NCI-H1105 (cell line): ENCODE measurements at regions not wholly inside any gene's neighbourhood (a gene's known extent, or its start where the extent isn't known, plus 50 kb on each side); places are given as distances from the start of the nearest gene placed in this dataset.
A peak's percentile ranks its signal among the peaks of the same experiment; 100 is the strongest.

ENCODE experiments used
- DNase-seq: peaks from one replicate; lab custom pipeline; 2025; lab: John Stamatoyannopoulos, UW

DNA sequence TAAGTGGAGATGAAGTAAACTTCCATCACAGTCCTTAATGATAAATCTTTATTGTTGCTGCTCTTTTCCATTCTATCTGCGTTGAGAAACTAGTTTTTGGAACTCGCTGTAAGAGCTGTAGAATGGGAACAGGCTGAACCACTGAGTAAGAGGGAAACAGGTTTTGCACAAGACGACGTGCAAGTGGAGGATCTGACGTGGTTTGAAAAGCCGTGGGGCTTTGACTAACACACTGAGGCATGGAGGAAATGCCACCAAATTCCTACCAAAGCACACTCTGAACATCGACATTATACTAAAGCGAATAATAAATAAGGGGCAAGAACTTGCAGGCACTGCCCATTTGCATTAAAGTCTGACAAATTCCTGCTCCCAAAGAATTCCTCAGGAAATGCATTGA lies 160.6 kb downstream of the KLF6 start:
- DNase-seq: no peak

DNA sequence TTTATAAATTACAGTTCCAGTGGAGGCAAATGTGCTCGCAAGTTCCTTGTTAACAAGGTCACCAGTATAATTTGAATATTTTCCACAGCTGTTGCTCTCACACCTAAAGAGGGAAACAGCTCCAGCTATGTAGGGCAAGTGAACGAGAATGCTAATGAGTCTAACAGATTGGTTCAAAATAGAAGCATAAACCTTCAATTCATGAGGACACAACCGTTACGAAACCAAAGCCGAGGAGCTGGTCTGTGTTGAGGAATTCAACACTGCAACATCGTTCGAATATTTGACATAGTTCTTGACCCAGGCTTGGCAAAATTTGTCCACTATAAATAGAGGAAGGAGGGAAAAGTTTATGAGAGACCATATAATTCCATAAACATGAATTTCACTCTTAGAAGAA lies 161.3 kb downstream of the KLF6 start:
- DNase-seq: no peak

GRCh38 chr10:3622845-3623621 lies 162.0 kb downstream of the KLF6 start:
- DNase-seq: no peak

- DNase-seq: no peak
Observed at GRCh38 chr10:3622427-3622826, 162.6 kb downstream of the KLF6 start.

DNA sequence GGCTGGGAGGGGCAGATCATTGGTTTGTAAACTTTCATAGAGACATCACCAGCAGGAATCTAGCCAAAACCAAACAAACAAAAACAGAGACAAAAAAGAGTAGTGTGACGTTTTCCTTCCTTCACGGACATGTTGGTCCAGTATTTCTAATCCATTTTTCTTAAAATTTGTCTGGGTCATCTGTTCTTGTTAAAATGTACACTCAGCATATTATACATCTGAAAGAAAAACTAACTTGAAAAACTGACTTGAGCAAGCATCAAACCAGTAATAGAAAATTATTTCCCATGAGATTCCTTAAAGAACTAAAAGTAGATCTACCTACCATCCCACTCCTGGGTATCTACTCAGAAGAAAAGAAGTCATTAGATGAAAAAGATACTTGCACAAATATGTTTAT lies 164.2 kb downstream of the KLF6 start:
- no peak for DNase-seq

DNA sequence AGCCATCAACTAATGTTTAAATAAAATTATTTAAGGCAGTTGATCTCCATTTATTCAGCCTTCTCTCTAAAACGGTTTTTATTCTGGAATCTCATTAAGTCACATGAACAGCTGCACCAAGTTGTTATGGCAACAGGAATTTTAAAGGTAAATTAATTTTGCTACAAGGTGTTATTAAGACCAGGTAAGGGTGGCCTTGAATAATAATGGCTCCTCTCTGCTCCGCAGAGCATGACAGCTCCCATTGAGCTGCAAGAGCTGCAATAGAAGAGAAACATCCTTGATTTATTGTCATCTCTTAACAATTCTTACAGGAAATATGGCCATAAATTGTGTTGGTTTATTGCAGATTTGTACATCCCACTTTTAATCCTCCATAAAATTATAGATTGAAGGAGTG lies 165.8 kb downstream of the KLF6 start:
- DNase-seq: peak; percentile 40

- no peak for DNase-seq
Observed at GRCh38 chr10:3616880-3617279, 168.1 kb downstream of the KLF6 start.

DNA sequence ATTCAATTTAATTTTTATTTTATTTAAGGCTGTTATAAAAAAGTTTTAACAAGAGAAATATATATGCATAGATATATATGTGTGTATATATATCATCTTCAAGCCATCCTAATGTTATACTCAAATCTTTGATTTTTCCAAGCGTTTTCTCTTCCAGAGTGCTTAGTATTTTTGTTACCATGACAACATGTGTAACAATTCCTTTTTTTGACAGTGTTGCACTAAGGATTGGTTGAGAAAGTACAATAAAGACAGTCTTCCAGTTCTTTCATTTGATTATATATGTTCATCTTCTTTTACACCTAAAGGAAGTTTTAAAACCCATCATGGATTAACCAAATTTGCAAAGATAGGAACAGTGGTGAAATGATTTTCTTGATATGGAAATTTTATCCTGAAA lies 171.7 kb downstream of the KLF6 start:
- DNase-seq: no peak

GRCh38 chr10:3612183-3613001 lies 172.6 kb downstream of the KLF6 start:
- DNase-seq: no peak

DNA sequence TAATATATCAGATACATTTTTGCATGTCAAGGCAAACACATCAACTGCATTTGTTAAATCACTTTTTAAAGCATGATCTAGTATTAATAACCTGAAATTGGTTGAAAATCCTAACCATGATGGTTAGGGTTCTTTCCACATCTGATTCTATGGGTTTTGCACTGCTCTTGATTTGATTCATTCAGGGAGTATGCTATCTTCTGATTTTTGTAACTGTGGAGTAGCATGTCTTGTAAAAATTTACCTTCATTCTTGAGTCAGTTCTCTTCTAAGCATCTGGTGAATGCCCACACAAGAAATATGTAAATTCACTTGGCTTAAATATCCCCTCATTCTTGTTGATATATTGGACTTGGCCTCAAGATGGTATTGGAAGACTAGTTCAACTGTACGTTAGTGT lies 178.7 kb downstream of the KLF6 start:
- no peak for DNase-seq

DNA sequence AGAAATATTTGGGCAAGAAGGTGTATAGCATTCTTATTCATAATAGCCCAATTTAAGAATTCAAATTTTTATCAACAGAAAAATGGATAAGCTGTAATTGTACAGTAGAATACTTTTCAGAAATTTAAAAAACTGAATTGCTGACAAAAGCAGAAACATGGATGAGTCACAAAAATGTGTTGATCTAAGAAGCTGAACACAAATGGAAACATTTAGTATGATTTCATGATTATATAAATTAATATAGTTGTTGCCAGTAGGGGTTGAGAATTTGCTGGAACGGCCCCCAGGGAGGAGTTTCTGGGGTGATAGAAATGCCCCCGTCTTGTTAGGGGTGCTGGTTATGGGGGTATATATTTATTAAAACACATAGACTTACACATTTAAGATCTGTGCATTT lies 179.1 kb downstream of the KLF6 start:
- DNase-seq: no peak

GRCh38 chr10:3595736-3596135 lies 189.3 kb downstream of the KLF6 start:
- DNase-seq: no peak

GRCh38 chr10:3593611-3594010 lies 191.4 kb downstream of the KLF6 start:
- no peak for DNase-seq

DNA sequence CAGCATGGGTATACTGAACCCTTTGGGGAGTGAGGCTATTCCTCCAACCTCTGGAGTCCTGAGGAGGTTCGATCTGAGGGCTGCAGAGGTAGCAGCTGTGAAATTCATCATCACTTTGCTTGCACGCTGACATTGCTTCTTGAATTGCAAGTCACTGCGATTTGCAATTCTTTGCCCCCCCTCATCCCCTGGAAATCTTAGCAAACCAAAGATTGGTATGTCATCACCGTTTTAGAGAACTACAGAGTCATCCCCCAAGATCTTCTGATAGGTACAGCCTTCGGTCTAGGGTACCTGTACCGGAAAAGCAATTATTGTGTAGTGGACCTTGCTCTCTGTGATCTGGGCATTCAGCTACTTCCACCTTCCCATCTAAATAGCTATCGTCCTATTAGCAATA lies 192.6 kb downstream of the KLF6 start:
- no peak for DNase-seq

- no peak for DNase-seq
Observed at GRCh38 chr10:3588816-3589215, 196.2 kb downstream of the KLF6 start.

- no peak for DNase-seq
Observed at GRCh38 chr10:3588346-3588745, 196.7 kb downstream of the KLF6 start.

- DNase-seq: no peak
Observed at GRCh38 chr10:3584926-3585784, 199.9 kb downstream of the KLF6 start.

DNA sequence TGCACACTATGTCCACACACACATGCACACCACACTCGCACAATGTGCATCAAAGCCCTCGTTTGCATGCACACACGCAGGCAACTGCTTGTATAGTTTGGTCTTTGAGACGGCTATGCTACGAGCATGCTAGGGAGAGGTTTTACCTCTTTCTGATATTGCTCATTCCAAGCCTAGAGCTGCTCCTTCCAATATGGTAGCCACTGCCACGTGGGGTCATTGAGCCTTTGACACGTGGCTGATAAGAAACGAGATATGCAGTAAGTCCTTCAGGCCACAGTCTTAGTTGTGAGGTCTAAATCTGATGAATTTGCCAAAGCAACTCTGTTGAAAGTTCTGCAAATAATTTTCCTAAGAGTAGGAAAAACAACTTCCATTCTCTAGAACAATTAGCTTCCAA lies 204.4 kb downstream of the KLF6 start:
- no peak for DNase-seq

DNA sequence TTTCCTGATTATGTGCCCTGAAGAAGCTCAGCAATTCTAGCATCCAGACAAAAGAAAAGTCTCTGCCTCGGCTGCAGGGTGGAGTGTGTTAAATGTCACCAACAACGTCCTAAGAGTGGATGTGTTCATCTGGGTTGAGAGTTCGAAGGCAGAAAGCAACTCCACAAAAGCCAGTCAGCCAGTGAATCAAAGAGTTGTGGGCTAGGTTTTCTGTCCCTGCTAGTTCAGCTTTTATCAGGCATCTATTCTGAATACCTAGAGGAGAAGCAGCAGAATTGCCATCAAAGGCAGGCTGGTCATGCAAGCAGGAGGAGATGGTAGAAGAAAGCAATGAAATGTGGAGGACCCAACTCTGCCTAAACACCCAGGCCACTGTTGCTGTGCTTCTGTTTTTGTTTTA lies 205.2 kb downstream of the KLF6 start:
- DNase-seq: no peak

GRCh38 chr10:3578682-3579081 lies 206.3 kb downstream of the KLF6 start:
- no peak for DNase-seq

DNA sequence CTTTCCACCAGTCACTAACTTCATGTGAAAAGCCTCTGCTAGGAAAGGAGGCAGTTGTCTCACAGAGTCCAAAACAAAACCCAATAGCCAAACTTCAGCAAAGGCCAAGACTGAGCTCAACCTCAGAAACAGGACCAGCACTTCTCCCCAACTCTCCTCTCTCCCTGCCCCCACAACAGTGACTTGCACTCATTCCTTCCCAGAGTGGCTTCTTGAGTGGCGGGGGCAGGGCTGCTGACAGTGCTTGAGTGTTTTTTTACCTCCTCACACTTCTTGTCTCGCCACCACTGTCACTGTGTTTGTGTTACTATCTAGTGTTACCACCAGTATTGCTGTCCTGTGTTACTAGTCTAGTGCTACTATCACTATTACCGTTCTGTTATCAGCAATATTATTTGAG lies 206.8 kb downstream of the KLF6 start:
- no peak for DNase-seq

DNA sequence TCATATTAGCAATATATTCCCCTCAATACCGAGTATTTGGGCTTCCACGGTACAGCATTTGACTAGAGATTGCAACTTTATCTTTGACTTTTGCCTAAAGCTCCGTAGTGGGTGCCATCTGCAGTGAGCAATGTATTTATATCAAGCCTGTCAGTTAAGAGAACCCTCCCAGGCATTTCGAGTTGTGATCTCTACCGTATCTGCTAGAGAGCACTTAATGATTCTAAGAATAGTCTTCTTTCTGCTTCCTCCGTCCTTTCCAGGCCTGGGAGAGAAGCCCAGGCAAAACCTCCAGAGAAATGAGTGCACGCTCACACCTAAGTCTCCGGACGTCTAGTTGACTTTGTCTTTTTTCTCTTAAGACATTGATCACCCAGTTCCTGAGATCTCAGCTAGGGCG lies 210.6 kb downstream of the KLF6 start:
- no peak for DNase-seq

- no peak for DNase-seq
Observed at GRCh38 chr10:3573498-3573897, 211.5 kb downstream of the KLF6 start.
